ENCODE measurements at regions not wholly inside any gene's neighbourhood (a gene's known extent, or its start where the extent isn't known, plus 50 kb on each side); places are given as distances from the start of the nearest gene placed in this dataset.
"Not testable (repeated sequence)": the region's sequence is repeated elsewhere in the genome, so short reads cannot be mapped to it uniquely, and the experiment has no call there.

GRCh38 chr10:128568491-128568890, 442.3 kb upstream of the MKI67 start:
- no peak for DNase-seq

GRCh38 chr10:128568990-128569945, 443.0 kb upstream of the MKI67 start:
- no peak for DNase-seq

GRCh38 chr10:128570319-128570995, 444.2 kb upstream of the MKI67 start:
- DNase-seq = no peak

- no peak for DNase-seq
Observed at GRCh38 chr10:128571071-128571470, 444.8 kb upstream of the MKI67 start.

GRCh38 chr10:128571745-128572144, 445.5 kb upstream of the MKI67 start:
- DNase-seq = no peak

- no peak for DNase-seq
Observed at GRCh38 chr10:128572696-128573095, 446.5 kb upstream of the MKI67 start.

GRCh38 chr10:128573281-128573845, 447.1 kb upstream of the MKI67 start:
- no peak for DNase-seq

- DNase-seq = no peak
Observed at GRCh38 chr10:128573986-128574385, 447.8 kb upstream of the MKI67 start.

- no peak for DNase-seq
Observed at GRCh38 chr10:128574581-128575210, 448.5 kb upstream of the MKI67 start.

GRCh38 chr10:128575761-128576160, 449.5 kb upstream of the MKI67 start:
- DNase-seq = no peak

GRCh38 chr10:128576336-128576735, 450.1 kb upstream of the MKI67 start:
- DNase-seq = no peak

GRCh38 chr10:128576943-128577670, 450.9 kb upstream of the MKI67 start:
- no peak for DNase-seq

GRCh38 chr10:128577958-128578750, 451.9 kb upstream of the MKI67 start:
- no peak for DNase-seq

- DNase-seq = no peak
Observed at GRCh38 chr10:128578766-128579165, 452.5 kb upstream of the MKI67 start.

GRCh38 chr10:128579280-128579865, 453.1 kb upstream of the MKI67 start:
- no peak for DNase-seq

- DNase-seq = no peak
Observed at GRCh38 chr10:128579901-128580300, 453.7 kb upstream of the MKI67 start.

GRCh38 chr10:128583125-128583524, 456.9 kb upstream of the MKI67 start:
- not testable (repeated sequence) for DNase-seq

- not testable (repeated sequence) for DNase-seq
Observed at GRCh38 chr10:128586599-128586998, 460.4 kb upstream of the MKI67 start.

- DNase-seq = no peak
Observed at GRCh38 chr10:128587689-128588088, 461.5 kb upstream of the MKI67 start.

- DNase-seq = no peak
Observed at GRCh38 chr10:128588402-128588801, 462.2 kb upstream of the MKI67 start.

GRCh38 chr10:128594688-128595087, 468.5 kb upstream of the MKI67 start:
- no peak for DNase-seq

All from DMS53 (cell line).